Panc1 (cell line): ENCODE measurements at regions not wholly inside any gene's neighbourhood (a gene's known extent, or its start where the extent isn't known, plus 50 kb on each side); places are given as distances from the start of the nearest gene placed in this dataset.

Experiments
- ATAC-seq: fragments of 200-7000 bp; cut with Tn5 transposase; 2 replicates; pipeline ENCODE4 v1.9.1; 2020; ENCODE audit warnings: mild to moderate bottlenecking, moderate library complexity
- BruUV-seq: library from RNA; stranded (reverse); fragments of 400-500 nt; replicated peaks from 2 replicates; lab custom pipeline; 2021; lab: Mats Ljungman, UMichigan
- CTCF ChIA-PET: fragments of 300-600 bp; sonication (Branson Sonifier 250); formaldehyde crosslinking; loops from one replicate; lab custom pipeline; 2022; ENCODE audit warnings: antibody characterized with exemption; lab: Charles Lee
- POLR2A ChIA-PET: fragments of 300-600 bp; sonication (Branson Sonifier 250); formaldehyde crosslinking; loops from one replicate; lab custom pipeline; 2022; ENCODE audit warnings: antibody characterized with exemption; lab: Charles Lee
- DNase-seq: peaks from one replicate; pipeline ENCODE4 v3.0.0-alpha.2; 2010; ENCODE audit warnings: low read depth, low spot score
- H3K27ac ChIP-seq: 2 replicates; pipeline ENCODE4 v1.5.1; 2011; ENCODE audit warnings: mild to moderate bottlenecking, low read length, inconsistent platforms
- H3K27me3 ChIP-seq: fragments of 200-500 bp; sonication (Bioruptor generic); 2 replicates; pipeline ENCODE4 v1.6.0; 2014; ENCODE audit warnings: low read length, inconsistent platforms; ENCODE audit not compliant: control insufficient read depth, insufficient read depth
- H3K36me3 ChIP-seq: fragments of 200-500 bp; sonication (Bioruptor generic); 2 replicates; pipeline ENCODE4 v1.5.1; 2014; ENCODE audit warnings: inconsistent platforms, mild to moderate bottlenecking, low read length, moderate library complexity; ENCODE audit not compliant: control insufficient read depth, insufficient read depth
- H3K4me1 ChIP-seq: 2 replicates; pipeline ENCODE4 v1.5.1; 2011; ENCODE audit warnings: inconsistent platforms, mild to moderate bottlenecking, low read length, moderate library complexity; ENCODE audit not compliant: control insufficient read depth, insufficient read depth
- H3K4me3 ChIP-seq, 2 experiments: 2 replicates each; pipeline ENCODE4 v1.5.1; 2011 to 2012; ENCODE audit warnings: low read depth in 2 of 2, low read length in 2 of 2, mild to moderate bottlenecking in 2 of 2, inconsistent platforms in 1 of 2, moderate library complexity in 1 of 2
- H3K9me3 ChIP-seq: fragments of 200-500 bp; sonication (Bioruptor generic); 2 replicates; pipeline ENCODE4 v1.5.1; 2014; ENCODE audit warnings: low read depth, mild to moderate bottlenecking, inconsistent platforms, low read length, moderate library complexity; ENCODE audit not compliant: control insufficient read depth, insufficient read depth
- POLR2AphosphoS5 ChIP-seq: IDR thresholded peaks from 2 replicates; pipeline ENCODE4 v1.6.1; 2012; ENCODE audit warnings: mild to moderate bottlenecking, low read depth, low read length, moderate library complexity
- SIN3A ChIP-seq: IDR thresholded peaks from 2 replicates; pipeline ENCODE4 v1.6.1; 2012; ENCODE audit warnings: low read depth, mild to moderate bottlenecking, low read length, moderate library complexity, borderline replicate concordance; ENCODE audit not compliant: insufficient read depth
- TCF7L2 ChIP-seq: IDR thresholded peaks from 2 replicates; pipeline ENCODE4 v1.6.1; 2011; ENCODE audit warnings: mild to moderate bottlenecking, low read depth, low read length, inconsistent platforms
- in situ Hi-C: cut with HindIII; loops from 2 replicates; pipeline ENCODE4 v1.10.0; 2016; ENCODE audit warnings: low sequenced_read_pairs, low pct_unique_long_range_greater_than_20kb
- intact Hi-C: fragments of 100-400 bp; cut with micrococcal nuclease; formaldehyde crosslinking; loops from one replicate; pipeline ENCODE4 v1.10.0; 2022; ENCODE audit not compliant: unreplicated experiment
- TF ChIP-seq, protein P1 (sequence below): fragments of 450-650 bp; IDR thresholded peaks from 2 replicates; pipeline ENCODE4 v1.5.1; 2017; ENCODE audit warnings: mild to moderate bottlenecking
- TF ChIP-seq, protein P2 (sequence below), 2 experiments: IDR thresholded peaks; 2 replicates each; pipeline ENCODE4 v1.6.1; 2011 to 2012; ENCODE audit warnings: low read depth in 2 of 2, control low read depth in 1 of 2, low read length in 1 of 2, mild to moderate bottlenecking in 1 of 2, moderate library complexity in 1 of 2; ENCODE audit not compliant: insufficient read depth in 1 of 2

DNA sequence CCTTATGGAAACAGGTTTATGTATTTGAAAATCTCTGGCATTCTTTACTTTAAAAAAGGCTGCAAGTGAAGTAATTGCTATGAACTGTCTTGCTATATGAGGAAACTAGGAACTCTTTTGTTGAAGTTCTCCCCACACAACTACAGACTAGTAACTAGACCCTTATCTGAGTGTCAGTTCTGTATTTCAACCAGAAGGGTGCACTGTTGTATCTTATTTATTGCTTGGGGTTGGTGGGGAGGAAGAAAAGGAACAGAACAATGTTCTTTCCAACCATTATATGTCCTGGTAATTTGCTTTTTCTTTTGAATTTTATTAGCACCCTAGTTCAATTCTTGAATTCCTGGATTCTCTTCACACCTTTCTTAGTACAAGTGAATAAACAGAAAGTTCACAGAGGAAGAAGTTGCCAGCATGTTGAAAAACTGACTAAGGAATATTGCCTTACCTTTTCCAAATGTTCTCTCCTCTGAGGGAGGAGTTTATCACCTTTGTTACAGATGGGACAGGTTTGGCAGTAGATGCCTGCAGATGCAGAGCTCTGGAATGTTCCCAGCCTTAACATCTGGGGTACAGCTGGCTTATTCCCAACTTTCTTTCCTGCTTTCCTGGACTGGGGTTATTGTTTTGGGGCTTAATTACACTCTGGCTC is 162.4 kb upstream of the CFAP20DC start:
- H3K9me3 ChIP-seq: no peaks in the 10 kb centered on the region
- H3K36me3 ChIP-seq: no peaks in the 10 kb centered on the region
- no peaks in the 10 kb centered on the region for H3K4me1 ChIP-seq
- in situ Hi-C loops: no loop called here
- DNase-seq (peak; percentile 10), ATAC-seq (peak; percentile 80)
- intact Hi-C loops: loop anchor here (10.0 kb wide), 2 partner anchors 333 to 643 kb away; no protein-coding TSS in a partner anchor
- POLR2A ChIA-PET: no interaction called here
- CTCF ChIA-PET: no interaction called here
- TF ChIP-seq SIN3A: no peak
- TF ChIP-seq, protein P1, sequence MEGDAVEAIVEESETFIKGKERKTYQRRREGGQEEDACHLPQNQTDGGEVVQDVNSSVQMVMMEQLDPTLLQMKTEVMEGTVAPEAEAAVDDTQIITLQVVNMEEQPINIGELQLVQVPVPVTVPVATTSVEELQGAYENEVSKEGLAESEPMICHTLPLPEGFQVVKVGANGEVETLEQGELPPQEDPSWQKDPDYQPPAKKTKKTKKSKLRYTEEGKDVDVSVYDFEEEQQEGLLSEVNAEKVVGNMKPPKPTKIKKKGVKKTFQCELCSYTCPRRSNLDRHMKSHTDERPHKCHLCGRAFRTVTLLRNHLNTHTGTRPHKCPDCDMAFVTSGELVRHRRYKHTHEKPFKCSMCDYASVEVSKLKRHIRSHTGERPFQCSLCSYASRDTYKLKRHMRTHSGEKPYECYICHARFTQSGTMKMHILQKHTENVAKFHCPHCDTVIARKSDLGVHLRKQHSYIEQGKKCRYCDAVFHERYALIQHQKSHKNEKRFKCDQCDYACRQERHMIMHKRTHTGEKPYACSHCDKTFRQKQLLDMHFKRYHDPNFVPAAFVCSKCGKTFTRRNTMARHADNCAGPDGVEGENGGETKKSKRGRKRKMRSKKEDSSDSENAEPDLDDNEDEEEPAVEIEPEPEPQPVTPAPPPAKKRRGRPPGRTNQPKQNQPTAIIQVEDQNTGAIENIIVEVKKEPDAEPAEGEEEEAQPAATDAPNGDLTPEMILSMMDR: peak; percentile 45; the same call in 1 of the 2 replicates
- BruUV-seq: no TSS peak
- no peak overlapping the region for H3K4me3 ChIP-seq
- H3K27me3 ChIP-seq: no peaks in the 10 kb centered on the region
- H3K27ac ChIP-seq: no peak overlapping the region

DNA sequence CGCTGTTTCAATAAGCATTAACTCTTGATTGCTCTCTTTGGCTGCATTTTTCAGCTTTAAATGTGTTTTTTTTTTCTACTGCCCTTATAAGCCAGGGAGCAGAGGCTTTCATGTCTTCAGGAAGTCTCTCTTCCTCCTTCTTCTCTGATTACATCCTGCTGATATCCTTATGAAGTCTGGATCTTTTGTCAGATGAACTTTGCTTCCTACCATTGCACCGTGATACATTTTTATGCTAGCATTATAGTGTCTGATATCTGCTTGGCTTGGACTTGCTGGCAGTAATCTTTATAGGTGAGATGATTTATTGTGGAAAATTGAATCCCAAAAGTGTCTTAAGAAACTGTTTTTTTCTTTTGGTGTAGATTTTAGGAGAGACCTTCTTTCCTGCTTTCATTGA is 160.4 kb upstream of the CFAP20DC start:
- Histone ChIP-seq H3K4me3 (no peak overlapping the region), H3K27me3 (no peaks in the 10 kb centered on the region), H3K9me3 (no peaks in the 10 kb centered on the region), H3K27ac (no peak overlapping the region), H3K4me1 (no peaks in the 10 kb centered on the region), H3K36me3 (no peaks in the 10 kb centered on the region)
- no TSS peak for BruUV-seq
- DNase-seq (no peak), ATAC-seq (no peak)
- ChIA-PET CTCF (no interaction called here), POLR2A (no interaction called here)
- TF ChIP-seq POLR2AphosphoS5 (no peak), TCF7L2 (no peak), SIN3A (no peak)
- TF ChIP-seq, protein P2, sequence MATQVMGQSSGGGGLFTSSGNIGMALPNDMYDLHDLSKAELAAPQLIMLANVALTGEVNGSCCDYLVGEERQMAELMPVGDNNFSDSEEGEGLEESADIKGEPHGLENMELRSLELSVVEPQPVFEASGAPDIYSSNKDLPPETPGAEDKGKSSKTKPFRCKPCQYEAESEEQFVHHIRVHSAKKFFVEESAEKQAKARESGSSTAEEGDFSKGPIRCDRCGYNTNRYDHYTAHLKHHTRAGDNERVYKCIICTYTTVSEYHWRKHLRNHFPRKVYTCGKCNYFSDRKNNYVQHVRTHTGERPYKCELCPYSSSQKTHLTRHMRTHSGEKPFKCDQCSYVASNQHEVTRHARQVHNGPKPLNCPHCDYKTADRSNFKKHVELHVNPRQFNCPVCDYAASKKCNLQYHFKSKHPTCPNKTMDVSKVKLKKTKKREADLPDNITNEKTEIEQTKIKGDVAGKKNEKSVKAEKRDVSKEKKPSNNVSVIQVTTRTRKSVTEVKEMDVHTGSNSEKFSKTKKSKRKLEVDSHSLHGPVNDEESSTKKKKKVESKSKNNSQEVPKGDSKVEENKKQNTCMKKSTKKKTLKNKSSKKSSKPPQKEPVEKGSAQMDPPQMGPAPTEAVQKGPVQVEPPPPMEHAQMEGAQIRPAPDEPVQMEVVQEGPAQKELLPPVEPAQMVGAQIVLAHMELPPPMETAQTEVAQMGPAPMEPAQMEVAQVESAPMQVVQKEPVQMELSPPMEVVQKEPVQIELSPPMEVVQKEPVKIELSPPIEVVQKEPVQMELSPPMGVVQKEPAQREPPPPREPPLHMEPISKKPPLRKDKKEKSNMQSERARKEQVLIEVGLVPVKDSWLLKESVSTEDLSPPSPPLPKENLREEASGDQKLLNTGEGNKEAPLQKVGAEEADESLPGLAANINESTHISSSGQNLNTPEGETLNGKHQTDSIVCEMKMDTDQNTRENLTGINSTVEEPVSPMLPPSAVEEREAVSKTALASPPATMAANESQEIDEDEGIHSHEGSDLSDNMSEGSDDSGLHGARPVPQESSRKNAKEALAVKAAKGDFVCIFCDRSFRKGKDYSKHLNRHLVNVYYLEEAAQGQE (IDR thresholded peaks at IDR 0.05; ENCODE audit: insufficient read depth in 1 of 2, low read depth in 2 of 2, low read length in 1 of 2): no peak
- TF ChIP-seq, protein P1: no peak
- in situ Hi-C loops: no loop called here
- intact Hi-C loops: loop anchor here (10.0 kb wide), 2 partner anchors 335 to 645 kb away; no protein-coding TSS in a partner anchor
